ENCODE measurements at regions not wholly inside any gene's neighbourhood (a gene's known extent, or its start where the extent isn't known, plus 50 kb on each side); places are given as distances from the start of the nearest gene placed in this dataset.

DNA sequence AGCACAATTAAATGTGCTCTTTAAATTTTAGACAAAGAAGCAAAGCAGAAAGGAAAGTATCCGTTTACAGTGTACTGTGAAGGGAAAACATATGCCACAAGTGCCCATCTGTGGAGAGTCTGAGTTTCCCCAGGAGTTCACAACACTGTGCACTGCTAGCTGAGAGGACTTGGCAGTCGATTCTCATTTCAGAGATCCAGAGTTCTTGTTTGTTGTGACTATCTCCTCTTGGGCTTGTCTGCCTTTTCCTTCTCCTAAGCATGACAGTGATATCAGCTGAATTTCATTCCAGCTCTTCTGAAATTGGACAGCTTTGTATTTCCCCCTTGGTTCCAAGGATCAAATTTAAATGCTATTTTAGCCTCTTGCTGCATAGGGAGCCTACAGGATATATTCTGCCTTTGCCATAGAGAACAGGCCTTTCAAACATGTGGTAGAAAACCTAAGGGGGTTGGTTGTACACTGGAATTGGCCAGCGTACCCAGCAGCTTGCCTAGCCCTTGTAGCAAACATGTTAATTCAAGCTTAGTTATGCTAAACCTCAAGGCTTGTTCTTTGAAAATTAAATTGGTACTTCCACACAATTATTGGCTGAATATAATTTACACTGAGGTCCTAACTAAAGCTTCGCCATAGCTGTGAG, 259.2 kb upstream of the NOVA1 start:
- no peak for ATAC-seq

DNA sequence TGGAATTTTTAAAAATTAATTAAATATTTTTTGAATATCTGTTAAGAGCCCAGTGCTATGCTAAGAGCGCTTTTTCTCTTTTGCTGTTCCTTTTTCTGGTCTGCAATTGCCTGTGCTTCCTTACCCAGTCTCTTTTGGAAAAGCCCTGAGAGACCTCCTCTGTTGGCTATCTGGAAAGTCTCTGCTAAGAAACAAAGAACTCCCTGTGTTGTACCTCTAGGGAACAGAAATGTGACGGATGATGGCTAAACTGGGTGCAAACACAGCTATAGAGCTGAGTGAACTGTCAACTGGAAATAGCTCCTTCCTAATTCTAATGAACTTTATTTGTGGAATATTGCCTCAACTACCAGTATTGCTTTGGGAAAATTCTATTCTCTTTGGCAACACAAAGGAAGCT, 261.6 kb upstream of the NOVA1 start:
- no peak for ATAC-seq

DNA sequence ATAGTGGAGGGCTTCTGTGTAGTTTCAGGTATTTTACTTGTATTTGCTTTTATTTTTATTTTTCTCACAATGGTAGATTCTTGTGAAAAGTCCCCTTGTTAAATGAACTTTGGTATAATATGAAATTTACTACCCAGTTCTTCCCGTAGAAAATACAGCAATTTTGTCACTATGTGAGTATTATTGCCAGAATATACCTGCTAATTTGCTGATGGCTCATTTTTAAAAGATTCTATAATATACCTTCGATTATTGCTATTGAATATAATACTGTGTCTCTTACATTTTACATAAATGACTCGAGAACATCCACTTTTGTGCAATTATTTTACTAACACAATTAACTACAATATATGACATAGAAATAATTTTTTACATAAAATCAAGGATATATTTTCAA, 262.3 kb upstream of the NOVA1 start:
- no peak for ATAC-seq

DNA sequence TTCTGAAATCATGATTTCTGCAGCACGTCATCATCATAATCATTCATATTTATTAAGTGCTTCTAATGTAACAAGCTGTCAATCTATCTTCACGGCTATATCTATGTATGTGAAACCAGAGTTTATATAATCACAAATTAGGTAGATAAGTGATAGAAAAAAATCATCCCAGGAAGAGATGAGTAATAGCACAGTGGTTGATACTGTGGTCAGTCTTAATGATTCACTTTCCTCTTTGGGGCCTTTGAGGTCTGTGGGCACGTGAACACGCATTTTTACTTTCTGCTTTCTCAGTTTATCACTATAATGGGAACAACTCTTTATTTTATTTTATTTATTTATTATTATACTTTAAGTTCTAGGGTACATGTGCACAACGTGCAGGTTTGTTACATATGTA, 265.9 kb upstream of the NOVA1 start:
- no peak for ATAC-seq

DNA sequence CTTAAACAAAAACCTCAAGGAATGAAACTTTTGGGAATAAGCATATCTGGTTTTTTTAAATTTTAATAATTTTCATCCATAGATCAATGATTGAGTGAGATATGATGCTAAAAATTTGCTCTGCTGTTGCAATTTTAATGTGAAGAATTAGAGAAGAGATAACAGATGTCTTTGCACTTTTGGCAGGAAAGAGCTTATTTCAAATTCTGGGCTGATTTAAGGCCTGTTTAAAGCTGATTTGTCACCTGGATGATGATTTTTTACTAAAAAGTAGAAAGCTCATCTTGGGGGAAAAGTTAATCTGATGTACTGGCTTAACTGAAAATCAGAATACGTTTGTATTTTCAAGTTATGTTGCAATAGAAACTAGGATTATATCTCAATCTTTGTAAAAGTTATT, 268.9 kb upstream of the NOVA1 start:
- no peak for ATAC-seq

DNA sequence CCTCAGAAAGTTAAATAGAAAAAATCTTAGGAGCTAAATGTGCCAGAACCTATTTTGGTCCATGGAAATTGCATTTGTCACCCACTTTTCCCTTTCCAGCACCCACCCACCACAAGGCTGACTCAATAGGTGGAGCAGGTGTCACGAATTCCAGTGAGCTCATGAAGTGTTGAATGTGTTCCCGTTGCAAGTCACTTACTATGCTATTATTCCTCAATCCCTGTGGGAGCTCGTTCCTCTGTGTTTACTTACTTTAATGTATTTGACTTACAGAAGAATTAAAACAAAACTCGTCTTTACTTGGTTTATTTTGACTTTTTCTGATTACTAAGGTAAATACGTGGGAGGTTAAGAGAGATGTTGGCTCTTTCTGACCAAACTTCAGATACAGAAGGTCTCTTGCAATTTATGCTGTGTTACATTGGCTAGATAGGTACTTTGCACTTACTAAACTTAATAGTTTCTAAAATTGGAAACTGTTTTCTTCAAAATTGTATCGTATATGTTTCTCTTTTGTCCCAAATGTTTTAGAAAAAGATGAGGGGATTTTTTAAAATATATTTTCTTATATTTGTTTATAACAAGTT, 269.4 kb upstream of the NOVA1 start:
- ATAC-seq, result no peak

DNA sequence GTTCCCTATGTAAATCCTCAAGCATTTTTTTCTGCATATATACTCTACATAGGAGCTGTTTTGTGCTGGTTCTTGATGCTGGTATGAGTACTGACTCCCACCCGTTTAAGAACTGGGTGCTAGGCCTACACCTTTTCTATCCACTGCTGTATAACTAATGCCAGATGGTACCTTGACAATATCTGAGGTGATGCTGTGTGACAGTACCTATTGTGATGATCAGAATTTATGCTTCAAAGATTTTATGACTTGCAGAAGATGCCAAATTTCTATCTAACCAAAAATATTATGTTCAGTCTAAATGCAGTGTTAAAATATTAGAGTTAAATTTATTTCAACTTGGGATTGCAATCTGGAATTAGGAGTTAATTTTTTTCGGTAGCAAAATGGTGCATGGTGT, 272.3 kb upstream of the NOVA1 start:
- ATAC-seq, result no peak

DNA sequence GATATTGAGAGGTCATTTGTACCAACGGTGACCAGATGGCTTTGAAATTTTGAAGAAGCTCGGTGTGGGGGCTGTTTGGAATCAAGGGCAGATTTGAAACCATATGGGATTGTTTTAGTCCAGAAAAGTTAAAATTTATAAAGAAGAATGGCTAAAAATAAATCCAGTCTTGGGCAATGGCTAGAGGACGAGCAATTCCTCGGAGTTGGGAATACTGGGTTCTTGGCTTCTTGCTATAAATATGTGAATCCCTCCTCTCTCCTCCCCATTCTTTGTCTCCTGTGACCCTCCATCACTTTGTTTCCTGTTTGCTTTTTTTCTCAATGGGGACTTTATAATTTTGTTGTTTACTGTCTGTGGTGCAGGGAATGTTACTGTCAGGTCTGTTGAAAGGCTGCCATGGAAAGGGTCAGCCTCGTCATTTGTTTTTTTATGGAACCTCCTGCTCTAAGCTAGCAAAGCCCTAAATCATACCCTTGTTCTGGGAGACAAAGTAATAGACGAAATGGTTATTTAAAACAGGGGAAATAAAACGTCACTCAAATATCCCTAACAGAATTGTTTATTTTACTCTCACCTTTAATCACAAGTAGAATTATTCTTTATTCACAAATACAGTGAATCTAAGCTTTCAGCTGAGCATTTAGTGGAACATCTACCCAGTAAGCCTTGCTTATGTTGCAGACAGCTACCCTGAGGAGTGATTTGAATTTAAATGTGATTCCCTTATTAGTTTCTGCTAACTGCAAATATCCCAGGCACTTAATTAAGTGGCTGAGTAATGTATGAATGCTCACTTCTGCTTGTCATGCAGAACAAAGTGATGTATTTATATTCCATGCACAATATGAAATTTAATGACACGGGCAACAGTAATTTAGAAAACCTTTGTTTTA, 273.1 kb upstream of the NOVA1 start:
- no peak for ATAC-seq

DNA sequence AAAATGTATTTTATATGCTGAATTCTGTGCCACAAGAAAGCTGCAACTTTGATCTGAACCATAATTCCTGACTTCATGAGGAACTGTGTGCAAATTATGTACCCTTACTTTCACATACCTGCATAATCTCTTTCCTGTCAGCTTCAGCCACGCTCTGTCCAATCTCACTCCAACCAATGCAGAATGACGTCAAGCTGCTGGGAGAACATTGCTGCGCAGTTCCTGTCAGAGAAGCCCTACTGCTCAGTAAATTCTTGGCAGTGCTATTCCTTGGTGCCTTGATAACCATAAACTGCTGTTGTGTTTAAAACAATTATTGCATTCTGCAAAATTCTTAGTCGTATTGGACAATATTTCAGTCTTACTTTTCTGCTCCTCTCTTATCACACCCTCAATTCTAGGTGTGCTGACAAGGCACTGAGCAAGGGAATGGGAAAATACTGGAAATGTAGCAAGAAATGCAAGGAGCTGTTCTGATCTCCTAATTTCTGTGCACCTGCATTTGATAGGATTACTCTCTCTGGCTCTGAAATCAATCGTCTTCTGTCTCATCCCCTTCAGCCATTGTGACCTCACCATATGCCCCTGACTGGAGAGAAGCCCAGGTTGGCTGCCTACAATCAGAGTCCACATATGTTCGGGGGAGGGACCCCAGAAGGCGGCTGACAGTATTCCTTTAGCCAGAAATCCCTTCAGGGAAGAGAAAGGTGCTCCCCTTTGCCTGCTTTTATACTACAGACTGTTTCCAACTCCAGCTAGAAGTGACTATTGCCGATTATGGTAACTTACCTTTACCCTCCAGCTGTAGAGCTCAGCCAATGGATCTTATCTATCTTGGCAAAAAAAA, 274.9 kb upstream of the NOVA1 start:
- no peak for ATAC-seq

DNA sequence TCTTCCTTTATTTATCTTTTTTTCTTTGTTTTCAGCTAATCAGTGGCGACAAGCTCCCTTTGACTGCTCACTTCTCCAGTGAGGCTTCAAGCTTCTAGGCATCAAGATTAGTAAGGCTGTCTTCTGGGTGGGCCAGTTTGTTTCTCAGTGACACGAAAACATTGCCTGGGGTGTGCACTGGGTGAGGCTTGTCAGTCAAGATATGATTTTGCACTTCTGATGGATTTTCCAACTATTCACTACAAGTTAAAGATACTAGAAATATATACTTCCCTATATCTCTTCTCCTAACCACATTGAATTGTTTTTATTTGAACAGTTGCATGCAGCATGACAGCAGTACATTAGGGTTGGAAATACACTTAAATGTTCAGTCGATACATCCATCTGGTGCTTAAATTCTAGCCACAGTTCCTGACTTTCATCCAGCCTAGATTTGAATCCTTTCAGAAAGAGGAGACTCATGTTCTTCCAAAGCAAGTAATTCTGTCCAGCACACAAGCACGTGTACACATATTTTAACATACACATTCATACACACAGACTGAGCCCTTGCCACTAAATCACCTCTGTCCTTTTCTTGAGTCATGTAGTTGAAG, 275.6 kb upstream of the NOVA1 start:
- no peak for ATAC-seq

DNA sequence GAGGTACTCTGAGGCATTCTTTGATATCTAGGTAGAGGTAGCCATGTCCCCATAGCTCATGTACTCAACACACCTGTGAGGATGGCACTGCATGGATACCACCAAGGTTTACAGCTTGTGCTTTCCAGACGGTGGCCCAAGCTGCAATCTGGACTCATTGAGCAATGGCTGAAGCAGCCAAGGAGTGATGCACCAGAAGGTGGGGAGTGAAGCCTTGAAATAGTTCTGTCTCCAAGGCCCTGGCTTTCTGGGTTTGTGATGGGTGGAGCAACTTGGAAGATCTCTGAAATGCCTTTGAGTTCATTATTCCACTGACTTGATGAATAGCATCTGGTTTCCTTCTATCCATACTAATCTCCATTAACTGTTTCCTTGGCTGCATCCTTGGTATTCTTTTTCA, 290.0 kb upstream of the NOVA1 start:
- ATAC-seq, result no peak

DNA sequence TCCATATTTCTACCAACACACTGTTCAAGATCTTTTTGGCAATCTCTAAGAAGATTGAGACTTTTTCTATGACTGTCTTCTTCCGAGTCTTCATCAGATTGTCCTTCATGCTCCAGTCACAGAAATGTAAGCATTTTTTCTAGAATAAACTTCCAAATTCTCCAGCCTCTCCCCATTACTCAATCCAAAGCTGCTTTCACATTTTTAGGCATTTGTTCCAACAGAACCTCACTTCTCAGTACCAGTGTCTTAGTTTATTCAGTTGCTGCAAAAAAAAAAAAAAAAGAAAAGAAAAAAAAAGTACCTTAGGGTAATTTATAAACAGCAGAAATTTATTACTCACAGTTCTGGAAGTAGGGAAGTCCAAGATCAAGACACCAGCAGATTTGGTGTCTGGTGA, 290.8 kb upstream of the NOVA1 start:
- ATAC-seq, result no peak

DNA sequence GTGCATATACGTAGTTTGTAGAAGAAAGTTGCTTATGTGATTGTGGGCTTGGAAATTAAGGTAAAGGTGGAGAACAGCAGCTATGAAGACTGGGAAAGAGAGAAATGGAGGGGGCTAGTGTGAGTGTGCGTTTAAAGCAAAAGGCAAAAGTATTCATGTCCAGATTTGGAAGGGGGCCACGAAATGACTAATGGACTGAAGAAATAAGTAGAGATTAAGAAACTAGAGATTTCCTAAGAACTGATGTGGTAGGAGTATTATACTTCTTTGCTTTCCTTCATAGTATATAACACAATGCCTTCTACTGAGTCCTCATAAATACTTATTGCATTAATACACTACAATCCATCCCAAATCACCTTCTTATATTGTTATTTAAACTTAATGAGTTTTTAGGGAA, 298.6 kb upstream of the NOVA1 start:
- no peak for ATAC-seq

DNA sequence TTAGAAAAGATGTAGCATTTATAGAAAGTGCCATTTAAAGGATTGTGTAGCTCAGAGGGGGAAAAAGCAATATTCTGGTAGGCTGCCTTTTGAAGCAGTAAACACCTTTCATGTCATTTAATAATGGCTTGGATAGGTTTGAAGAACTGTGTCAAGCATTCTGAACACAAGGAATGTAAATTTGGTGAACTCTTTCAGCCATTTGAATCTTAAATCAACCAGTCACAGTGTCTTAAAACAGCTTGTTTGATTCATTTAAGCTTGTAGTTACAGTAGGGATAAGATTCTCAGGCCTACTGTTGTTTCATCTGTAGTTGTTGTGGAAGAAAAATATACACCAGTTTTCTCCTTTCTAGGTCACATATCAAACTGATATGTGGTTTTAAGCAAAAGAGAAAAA, 299.4 kb upstream of the NOVA1 start:
- ATAC-seq, result no peak

DNA sequence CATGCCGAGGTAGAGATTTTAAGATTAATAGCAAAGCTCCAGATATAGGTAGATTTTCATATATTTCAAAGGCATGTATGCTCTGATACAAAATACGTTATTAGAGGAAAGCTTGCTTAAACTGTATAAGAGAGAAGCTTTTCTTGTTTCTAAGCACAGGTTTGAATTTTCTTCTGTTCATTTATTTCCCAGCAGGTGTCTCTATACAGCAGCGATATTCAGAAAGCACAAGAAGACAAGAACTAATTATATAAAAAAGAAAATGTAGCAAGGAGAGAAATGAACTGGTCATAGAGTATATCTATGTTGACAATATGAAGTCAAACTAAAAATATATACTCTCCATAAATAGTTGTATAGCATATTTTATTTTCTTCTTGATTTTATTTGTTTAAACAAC, 307.4 kb upstream of the NOVA1 start:
- no peak for ATAC-seq

DNA sequence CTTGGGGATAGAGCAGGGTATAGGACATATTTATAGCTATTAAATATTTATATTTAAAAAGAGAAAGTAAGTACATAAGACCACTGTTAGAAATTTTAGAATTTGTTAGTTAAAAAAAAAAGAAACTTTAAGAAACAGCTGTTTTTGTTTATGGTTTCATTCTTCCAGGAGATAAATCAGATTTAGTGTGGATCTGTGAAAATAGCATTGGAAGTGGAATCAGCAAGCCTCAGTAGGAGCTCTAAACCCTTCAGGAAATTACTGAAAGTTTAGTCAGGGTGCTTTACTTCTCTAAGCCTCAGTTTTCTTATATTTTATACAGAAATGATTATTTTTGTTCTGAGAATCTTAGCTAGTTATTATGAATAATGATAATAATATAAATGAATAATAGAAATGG, 316.0 kb upstream of the NOVA1 start:
- ATAC-seq, result no peak

DNA sequence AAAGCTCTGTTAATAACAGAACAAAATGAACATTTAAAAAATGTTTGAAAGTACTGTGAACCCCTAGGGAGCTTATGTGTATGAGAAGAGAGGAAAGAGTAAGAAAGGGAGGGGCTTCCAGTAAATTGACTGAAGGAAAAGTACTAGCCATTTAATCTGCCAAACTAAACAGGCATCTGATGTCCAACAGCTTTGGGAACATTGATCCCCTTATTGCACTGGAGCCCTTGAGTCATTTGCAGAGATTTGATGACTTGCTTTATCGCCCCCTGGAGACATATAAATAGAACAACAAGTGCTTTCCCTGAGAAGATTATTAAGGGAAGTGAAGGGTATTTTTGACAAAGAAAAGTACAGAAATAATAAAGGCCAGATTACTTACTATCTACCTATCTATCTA, 319.3 kb upstream of the NOVA1 start:
- ATAC-seq, result no peak

DNA sequence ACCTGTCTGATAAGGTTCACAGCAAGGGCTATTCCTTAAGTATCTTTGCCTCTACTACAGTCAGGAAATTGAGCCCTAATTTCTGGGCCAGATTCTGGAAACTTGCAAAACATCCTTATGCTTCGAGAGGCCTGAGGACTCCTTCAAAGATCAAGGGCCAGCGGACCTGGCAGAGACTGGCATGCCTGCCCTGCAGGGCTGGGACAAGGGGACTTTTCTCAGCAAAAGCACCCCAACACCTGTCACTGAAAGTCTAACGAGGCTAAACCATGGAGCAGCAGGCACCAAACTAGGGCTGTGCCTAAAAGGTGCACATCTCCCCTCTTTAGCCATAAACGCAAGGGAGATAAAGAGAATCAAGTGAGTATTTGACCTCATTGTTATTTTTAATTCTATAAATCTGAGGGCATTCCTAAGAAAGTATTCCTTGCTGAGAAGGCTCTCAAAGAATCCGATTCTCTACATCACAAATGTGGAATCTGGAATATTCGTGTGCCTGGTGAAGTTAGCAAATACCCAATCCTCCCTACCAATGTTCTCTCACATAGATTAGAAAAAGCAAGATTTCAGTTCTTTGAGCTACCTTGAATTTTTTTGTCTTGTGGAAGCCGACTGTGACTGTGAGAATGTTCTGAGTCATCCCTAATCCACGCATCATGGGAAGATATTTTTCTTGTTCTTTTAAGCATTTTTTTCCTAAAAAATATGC, 328.2 kb upstream of the NOVA1 start:
- ATAC-seq, result no peak

DNA sequence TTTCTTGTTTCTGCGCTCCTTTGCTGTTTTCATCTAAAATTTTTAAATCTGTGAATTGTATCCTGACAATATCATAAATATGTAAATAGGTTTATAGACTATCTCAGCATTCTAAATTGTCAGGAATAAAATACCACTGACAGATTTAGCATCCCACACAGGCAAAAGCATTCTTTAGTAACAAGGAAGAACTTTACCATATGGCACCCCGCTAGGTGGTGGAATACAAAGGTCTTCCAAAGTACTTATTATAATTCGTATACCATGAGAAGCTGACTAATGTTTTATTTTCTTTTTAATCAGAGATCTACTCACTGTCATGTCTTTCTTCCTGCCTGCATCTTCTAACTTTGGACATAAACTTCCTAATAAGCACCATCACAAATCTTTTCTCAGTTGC, 328.8 kb upstream of the NOVA1 start:
- ATAC-seq, result no peak

DNA sequence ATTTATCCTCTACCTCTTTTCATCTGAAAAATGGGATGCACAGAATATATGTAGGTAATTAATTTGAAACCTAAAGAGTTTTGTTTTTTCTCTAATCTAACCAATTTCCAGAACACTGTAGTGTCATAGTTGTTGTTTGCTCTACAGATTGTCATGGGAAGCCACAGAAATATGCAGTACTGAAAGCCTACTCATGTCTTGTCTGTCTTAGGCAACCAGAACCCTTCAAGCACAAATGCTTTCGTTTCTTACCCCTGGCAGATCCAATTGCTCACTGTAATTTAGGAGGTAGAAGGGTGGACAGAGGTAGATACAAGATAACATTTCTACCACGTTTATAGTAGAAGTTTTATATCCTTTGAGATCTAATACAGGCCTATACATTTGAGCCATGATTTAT, 330.2 kb upstream of the NOVA1 start:
- no peak for ATAC-seq

DNA sequence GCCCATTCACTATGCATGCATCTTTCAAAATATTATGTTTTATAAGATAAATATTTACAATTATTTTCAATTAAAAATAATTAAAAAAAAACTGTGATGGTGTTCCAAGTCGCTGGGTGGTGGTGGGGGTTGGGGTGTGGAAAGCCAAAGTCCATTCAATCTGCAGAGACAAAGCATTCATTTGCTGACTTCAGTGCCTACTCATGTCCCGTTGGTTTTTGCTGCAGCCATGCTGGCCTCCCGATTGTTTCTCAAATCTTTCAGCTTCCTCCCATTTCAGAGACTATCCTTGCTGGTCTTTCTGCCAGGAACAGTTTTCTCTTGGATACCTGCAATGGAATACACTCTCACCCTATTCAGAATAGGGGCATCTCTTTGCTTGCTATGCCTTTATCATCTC, 331.5 kb upstream of the NOVA1 start:
- ATAC-seq, result no peak

DNA sequence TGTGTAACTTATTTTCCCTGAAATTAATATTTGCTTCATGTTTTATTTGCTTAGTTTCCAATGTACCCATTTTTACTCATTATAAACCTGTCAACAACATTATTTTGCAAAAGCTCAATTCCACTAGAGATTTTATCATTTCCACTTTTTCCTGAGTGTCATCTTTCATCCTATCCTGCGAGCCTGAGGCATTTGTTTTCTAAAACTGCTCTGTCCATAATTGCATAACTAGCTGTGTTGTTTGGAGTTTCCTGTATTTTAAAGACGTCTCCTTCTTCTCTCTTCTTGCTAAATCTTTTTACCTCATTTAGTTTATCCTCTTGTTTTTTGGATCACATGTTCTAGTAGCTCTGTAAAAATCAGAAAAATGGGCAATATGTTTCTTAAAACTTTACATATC, 332.7 kb upstream of the NOVA1 start:
- ATAC-seq, result no peak

Data from esophagus mucosa (tissue), 1 donor.